Gastroesophageal sphincter (tissue), 3 donors: ENCODE measurements at regions not wholly inside any gene's neighbourhood (a gene's known extent, or its start where the extent isn't known, plus 50 kb on each side); places are given as distances from the start of the nearest gene placed in this dataset.
"Not testable (repeated sequence)": the region's sequence is repeated elsewhere in the genome, so short reads cannot be mapped to it uniquely, and the experiment has no call there.

Source experiments
- CTCF ChIP-seq, 4 experiments: fragments of 200-600 bp in 2 of 4; fragments of 450-650 bp in 2 of 4; sonication (generic) in 1 of 4; IDR thresholded peaks; one replicate each; pipeline ENCODE4 v1.5.1; 2017 to 2019; ENCODE audit warnings: antibody characterized with exemption in 4 of 4, mild to moderate bottlenecking in 2 of 4, moderate library complexity in 2 of 4
- POLR2A ChIP-seq, 2 donors: fragments of 450-650 bp; IDR thresholded peaks; one replicate each; pipeline ENCODE4 v1.6.1; 2017; ENCODE audit warnings: antibody characterized with exemption in 2 of 2, mild to moderate bottlenecking in 2 of 2, moderate library complexity in 1 of 2
- POLR2AphosphoS5 ChIP-seq: sonication (generic); formaldehyde crosslinking; IDR thresholded peaks from one replicate; pipeline ENCODE4 v1.6.1; 2017; ENCODE audit warnings: antibody characterized with exemption

- TF ChIP-seq CTCF (IDR thresholded peaks at IDR 0.05); POLR2A (IDR thresholded peaks at IDR 0.05); POLR2AphosphoS5: not testable (repeated sequence)
These were observed 341.3 kb upstream of the CNTNAP5 start for GRCh38 chr2:123683797-123684196.
